Ishikawa (cell line): ENCODE measurements at regions not wholly inside any gene's neighbourhood (a gene's known extent, or its start where the extent isn't known, plus 50 kb on each side); places are given as distances from the start of the nearest gene placed in this dataset.

Experiments
- CEBPB ChIP-seq: IDR thresholded peaks from 2 replicates; pipeline ENCODE4 v1.6.1; 2012
- CREB1 ChIP-seq: IDR thresholded peaks from 2 replicates; pipeline ENCODE4 v1.6.1; 2012; ENCODE audit warnings: low read depth
- EGR1 ChIP-seq: IDR thresholded peaks from 2 replicates; pipeline ENCODE4 v1.6.1; 2012
- EP300 ChIP-seq: IDR thresholded peaks from 2 replicates; pipeline ENCODE4 v1.6.1; 2012; ENCODE audit warnings: borderline replicate concordance
- FOXM1 ChIP-seq: IDR thresholded peaks from 2 replicates; pipeline ENCODE4 v1.6.1; 2012; ENCODE audit warnings: low read depth, borderline replicate concordance
- MAX ChIP-seq: IDR thresholded peaks from 2 replicates; pipeline ENCODE4 v1.6.1; 2012
- NFIC ChIP-seq: IDR thresholded peaks from 2 replicates; pipeline ENCODE4 v1.6.1; 2012
- RAD21 ChIP-seq: IDR thresholded peaks from 2 replicates; pipeline ENCODE4 v1.6.1; 2012; ENCODE audit warnings: low read depth
- REST ChIP-seq: IDR thresholded peaks from 2 replicates; pipeline ENCODE4 v1.6.1; 2012; ENCODE audit warnings: low read depth, mild to moderate bottlenecking
- TAF1 ChIP-seq: IDR thresholded peaks from 2 replicates; pipeline ENCODE4 v1.6.1; 2012; ENCODE audit warnings: low read depth, mild to moderate bottlenecking
- TCF12 ChIP-seq: IDR thresholded peaks from 2 replicates; pipeline ENCODE4 v1.6.1; 2012; ENCODE audit warnings: low read depth
- TEAD4 ChIP-seq: IDR thresholded peaks from 2 replicates; pipeline ENCODE4 v1.6.1; 2012
- USF1 ChIP-seq: IDR thresholded peaks from 2 replicates; pipeline ENCODE4 v1.6.1; 2012
- YY1 ChIP-seq: IDR thresholded peaks from 2 replicates; pipeline ENCODE4 v1.6.1; 2012; ENCODE audit warnings: low read depth
- ZBTB7A ChIP-seq: IDR thresholded peaks from 2 replicates; pipeline ENCODE4 v1.6.1; 2012; ENCODE audit warnings: low read depth

GRCh38 chr4:180483036-180483435 lies 1760.2 kb upstream of the TENM3 start:
- TF ChIP-seq EGR1 (no peak), CEBPB (no peak), TAF1 (no peak), ZBTB7A (no peak), REST (no peak), RAD21 (no peak), TEAD4 (no peak), FOXM1 (no peak), EP300 (no peak), TCF12 (no peak), USF1 (no peak), YY1 (no peak), CREB1 (no peak), MAX (no peak), NFIC (no peak)

- no peak for TF ChIP-seq USF1
- no peak for TF ChIP-seq EP300
- TF ChIP-seq TCF12, result no peak
Observed at GRCh38 chr4:180485407-180485806, 1757.8 kb upstream of the TENM3 start.

GRCh38 chr4:180486342-180486741 lies 1756.9 kb upstream of the TENM3 start:
- TF ChIP-seq TCF12, result no peak
- no peak for TF ChIP-seq RAD21
- TF ChIP-seq FOXM1, result no peak
- no peak for TF ChIP-seq CEBPB
- no peak for TF ChIP-seq CREB1
- TF ChIP-seq TAF1, result no peak
- TF ChIP-seq REST, result no peak
- no peak for TF ChIP-seq MAX
- no peak for TF ChIP-seq EGR1

- TF ChIP-seq ZBTB7A, result no peak
Observed at GRCh38 chr4:180489787-180490186, 1753.4 kb upstream of the TENM3 start.

- TF ChIP-seq CREB1 (no peak), FOXM1 (no peak), EP300 (no peak), TAF1 (no peak), MAX (no peak), TEAD4 (no peak), ZBTB7A (no peak), EGR1 (no peak), RAD21 (no peak), YY1 (no peak), NFIC (no peak), CEBPB (no peak), TCF12 (no peak), USF1 (no peak), REST (no peak)
Observed at GRCh38 chr4:180491210-180491609, 1752.0 kb upstream of the TENM3 start.
